KMS-11 (cell line): ENCODE measurements at regions not wholly inside any gene's neighbourhood (a gene's known extent, or its start where the extent isn't known, plus 50 kb on each side); places are given as distances from the start of the nearest gene placed in this dataset.

ENCODE experiments used
- H2AFZ ChIP-seq: fragments of 200-600 bp; sonication (generic); 2 replicates; pipeline ENCODE4 v1.6.1; 2016; ENCODE audit warnings: antibody characterized with exemption, mixed run types, low read depth
- H3K27ac ChIP-seq: fragments of 200-600 bp; sonication (generic); 2 replicates; pipeline ENCODE4 v1.6.1; 2016; ENCODE audit warnings: mild to moderate bottlenecking, mixed run types
- H3K27me3 ChIP-seq: fragments of 200-600 bp; sonication (generic); 2 replicates; pipeline ENCODE4 v1.6.1; 2017; ENCODE audit warnings: mild to moderate bottlenecking, low read depth, mixed run types, moderate library complexity; ENCODE audit not compliant: insufficient read depth
- H3K36me3 ChIP-seq: fragments of 200-600 bp; sonication (generic); 2 replicates; pipeline ENCODE4 v1.6.1; 2017; ENCODE audit warnings: mild to moderate bottlenecking, mixed run types; ENCODE audit not compliant: insufficient read depth
- H3K4me1 ChIP-seq: fragments of 200-600 bp; sonication (generic); 2 replicates; pipeline ENCODE4 v1.6.1; 2016; ENCODE audit warnings: mild to moderate bottlenecking, low read depth, mixed run types; ENCODE audit not compliant: poor library complexity, severe bottlenecking
- H3K4me2 ChIP-seq: fragments of 200-600 bp; sonication (generic); 2 replicates; pipeline ENCODE4 v1.7.0; 2016; ENCODE audit warnings: mild to moderate bottlenecking, mixed run types
- H3K4me3 ChIP-seq: fragments of 200-600 bp; sonication (generic); IDR thresholded peaks from 2 replicates; pipeline ENCODE4 v1.6.1; 2017; ENCODE audit warnings: low read depth, low read length, mixed read lengths; ENCODE audit not compliant: insufficient read depth
- H3K79me2 ChIP-seq: fragments of 200-600 bp; sonication (generic); 2 replicates; pipeline ENCODE4 v1.6.1; 2016; ENCODE audit warnings: low read depth, mixed run types; ENCODE audit not compliant: insufficient read depth
- H3K9ac ChIP-seq: fragments of 200-600 bp; sonication (generic); 2 replicates; pipeline ENCODE4 v1.6.1; 2016; ENCODE audit warnings: mild to moderate bottlenecking, mixed run types
- H4K20me1 ChIP-seq: fragments of 200-600 bp; sonication (generic); 2 replicates; pipeline ENCODE4 v1.6.1; 2016; ENCODE audit warnings: mild to moderate bottlenecking, mixed run types; ENCODE audit not compliant: insufficient read depth
- CTCF ChIP-seq: fragments of 200-600 bp; sonication (generic); conservative IDR thresholded peaks from 2 replicates; pipeline ENCODE4 v1.6.1; 2017; ENCODE audit warnings: low read depth, mild to moderate bottlenecking, antibody characterized with exemption, low read length, moderate library complexity, mixed read lengths

DNA sequence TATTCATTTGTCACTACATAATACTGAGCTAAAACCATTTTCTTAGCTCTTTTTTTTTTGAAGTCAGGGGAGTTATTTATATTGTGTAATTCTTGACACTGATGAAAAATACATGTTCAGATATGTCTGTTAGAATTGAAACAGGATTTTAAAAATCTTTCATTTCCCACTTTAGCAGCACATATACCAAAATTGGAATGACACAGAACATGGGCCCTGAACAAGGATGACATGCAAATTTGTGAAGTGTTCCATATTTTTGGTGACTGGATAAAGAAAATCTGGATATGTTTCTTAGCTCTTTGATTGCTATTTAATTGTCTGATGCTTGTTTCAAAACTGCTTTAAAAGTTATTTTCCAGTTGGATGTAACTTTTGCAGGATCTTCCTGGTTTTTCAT lies 1963.9 kb upstream of the LRRTM1 start:
- H3K27me3 ChIP-seq: no peaks in the 10 kb centered on the region
- no peak overlapping the region for H3K9ac ChIP-seq
- no peaks in the 10 kb centered on the region for H4K20me1 ChIP-seq
- H3K4me3 ChIP-seq: no peak overlapping the region
- H3K79me2 ChIP-seq: no peaks in the 10 kb centered on the region
- H2AFZ ChIP-seq: no peak overlapping the region
- TF ChIP-seq CTCF: no peak
- no peak overlapping the region for H3K27ac ChIP-seq
- H3K36me3 ChIP-seq: no peaks in the 10 kb centered on the region
- H3K4me2 ChIP-seq: no peak overlapping the region
- no peaks in the 10 kb centered on the region for H3K4me1 ChIP-seq

GRCh38 chr2:82260521-82260920 lies 1956.0 kb upstream of the LRRTM1 start:
- no peak overlapping the region for H3K4me2 ChIP-seq
- no peak overlapping the region for H2AFZ ChIP-seq
- no peaks in the 10 kb centered on the region for H3K79me2 ChIP-seq
- no peaks in the 10 kb centered on the region for H3K27me3 ChIP-seq
- H3K4me3 ChIP-seq: no peak overlapping the region
- no peak for TF ChIP-seq CTCF
- no peaks in the 10 kb centered on the region for H3K4me1 ChIP-seq
- H3K27ac ChIP-seq: no peak overlapping the region
- H4K20me1 ChIP-seq: no peaks in the 10 kb centered on the region
- no peaks in the 10 kb centered on the region for H3K36me3 ChIP-seq
- no peak overlapping the region for H3K9ac ChIP-seq

- Histone ChIP-seq H3K9ac (no peak overlapping the region), H4K20me1 (no peaks in the 10 kb centered on the region), H3K4me3 (no peak overlapping the region), H3K79me2 (no peaks in the 10 kb centered on the region), H3K4me2 (no peak overlapping the region), H3K27me3 (no peaks in the 10 kb centered on the region), H3K4me1 (no peaks in the 10 kb centered on the region), H3K36me3 (no peaks in the 10 kb centered on the region), H2AFZ (no peak overlapping the region), H3K27ac (no peak overlapping the region)
- TF ChIP-seq CTCF: no peak
Observed at GRCh38 chr2:82259551-82259950, 1955.0 kb upstream of the LRRTM1 start.

GRCh38 chr2:82257796-82258555 lies 1953.4 kb upstream of the LRRTM1 start:
- no peaks in the 10 kb centered on the region for H3K36me3 ChIP-seq
- no peaks in the 10 kb centered on the region for H3K27me3 ChIP-seq
- H3K27ac ChIP-seq: no peak overlapping the region
- no peaks in the 10 kb centered on the region for H3K4me1 ChIP-seq
- H4K20me1 ChIP-seq: no peaks in the 10 kb centered on the region
- H3K79me2 ChIP-seq: no peaks in the 10 kb centered on the region
- no peak overlapping the region for H3K4me3 ChIP-seq
- no peak overlapping the region for H3K9ac ChIP-seq
- TF ChIP-seq CTCF: no peak
- no peak overlapping the region for H3K4me2 ChIP-seq
- H2AFZ ChIP-seq: no peak overlapping the region
